Caco-2 (cell line): ENCODE measurements at regions not wholly inside any gene's neighbourhood (a gene's known extent, or its start where the extent isn't known, plus 50 kb on each side); places are given as distances from the start of the nearest gene placed in this dataset.

Experiments
- BruUV-seq: library from RNA; stranded (reverse); fragments of 400-500 nt; replicated peaks from 2 replicates; lab custom pipeline; 2021; lab: Mats Ljungman, UMichigan
- CTCF ChIA-PET: fragments of 300-600 bp; sonication (Branson Sonifier 250); formaldehyde crosslinking; loops from one replicate; lab custom pipeline; 2022; ENCODE audit warnings: antibody characterized with exemption; lab: Charles Lee
- POLR2A ChIA-PET: fragments of 300-600 bp; sonication (Branson Sonifier 250); formaldehyde crosslinking; loops from one replicate; lab custom pipeline; 2022; ENCODE audit warnings: antibody characterized with exemption; lab: Charles Lee
- DNase-seq, 2 experiments: peaks; one replicate each; pipeline versions ENCODE4 v3.0.0 to v3.0.0-alpha.2; 2020 to 2022
- H3K27me3 ChIP-seq: replicated peaks from 2 replicates; pipeline ENCODE4 v1.6.0; 2011; ENCODE audit warnings: low read length; ENCODE audit not compliant: control insufficient read depth, insufficient read depth
- H3K36me3 ChIP-seq: 2 replicates; pipeline ENCODE4 v1.5.1; 2011; ENCODE audit warnings: low read length; ENCODE audit not compliant: control insufficient read depth, insufficient read depth
- H3K4me1 ChIP-seq: fragments of 250-450 bp; sonication (Bioruptor Pico); 2 replicates; pipeline ENCODE4 v1.5.1; 2020; ENCODE audit warnings: mild to moderate bottlenecking
- H3K4me3 ChIP-seq: 2 replicates; pipeline ENCODE4 v1.5.1; 2011; ENCODE audit warnings: low read depth, mild to moderate bottlenecking, control low read depth, low read length
- H3K9me3 ChIP-seq: fragments of 250-450 bp; sonication (Bioruptor Pico); 2 replicates; pipeline ENCODE4 v1.5.1; 2020; ENCODE audit warnings: mild to moderate bottlenecking, moderate library complexity
- H3K27ac Mint-ChIP-seq: one replicate; pipeline ENCODE4 v1.8.0; 2022; ENCODE audit warnings: mixed read lengths; ENCODE audit not compliant: unreplicated experiment
- H3K27me3 Mint-ChIP-seq: one replicate; pipeline ENCODE4 v1.8.0; 2022; ENCODE audit warnings: mixed read lengths; ENCODE audit not compliant: insufficient read depth, unreplicated experiment
- H3K36me3 Mint-ChIP-seq: one replicate; pipeline ENCODE4 v1.8.0; 2022; ENCODE audit warnings: mild to moderate bottlenecking, mixed read lengths; ENCODE audit not compliant: insufficient read depth, unreplicated experiment
- H3K4me1 Mint-ChIP-seq: one replicate; pipeline ENCODE4 v1.8.0; 2022; ENCODE audit warnings: low read depth, mixed read lengths; ENCODE audit not compliant: unreplicated experiment
- H3K4me3 Mint-ChIP-seq: one replicate; pipeline ENCODE4 v1.8.0; 2022; ENCODE audit warnings: mild to moderate bottlenecking, moderate library complexity, mixed read lengths; ENCODE audit not compliant: unreplicated experiment
- H3K9me3 Mint-ChIP-seq: one replicate; pipeline ENCODE4 v1.8.0; 2022; ENCODE audit warnings: mixed read lengths; ENCODE audit not compliant: unreplicated experiment
- CTCF ChIP-seq, 2 experiments: fragments of 200-600 bp in 1 of 2; IDR thresholded peaks; 1 replicate in 1 of 2; 2 replicates in 1 of 2; pipeline versions ENCODE4 v1.5.1 to v1.8.0; 2011 to 2022; ENCODE audit warnings: antibody characterized with exemption in 1 of 2, control low read depth in 1 of 2, inconsistent platforms in 1 of 2, low read depth in 1 of 2, low read length in 1 of 2, mild to moderate bottlenecking in 1 of 2, moderate library complexity in 1 of 2; ENCODE audit not compliant: insufficient read depth in 1 of 2, severe bottlenecking in 1 of 2, unreplicated experiment in 1 of 2
- intact Hi-C: fragments of 100-400 bp; cut with micrococcal nuclease; formaldehyde crosslinking; loops from one replicate; pipeline ENCODE4 v1.10.0; 2022; ENCODE audit not compliant: unreplicated experiment

GRCh38 chr5:10162468-10162867 is 87.2 kb downstream of the ATPSCKMT start:
- ChIA-PET CTCF (interaction anchor here (1.1 kb wide), 1 partner anchor 71 kb away, joined by 5 read pairs; no protein-coding TSS in a partner anchor), POLR2A (no interaction called here)
- intact Hi-C loops: no loop called here
- Histone ChIP-seq H3K4me1 (peaks cover 17% of the 10 kb centered on the region), H3K27me3 (no peaks in the 10 kb centered on the region), H3K4me3 (no peak overlapping the region), H3K9me3 (no peaks in the 10 kb centered on the region), H3K36me3 (no peaks in the 10 kb centered on the region)
- Mint-ChIP-seq H3K36me3 (no peaks in the 10 kb centered on the region), H3K9me3 (peaks cover 21% of the 10 kb centered on the region), H3K4me3 (no peak overlapping the region), H3K27me3 (no peaks in the 10 kb centered on the region), H3K27ac (peak overlapping the region; percentile 4), H3K4me1 (peaks cover 9% of the 10 kb centered on the region)
- BruUV-seq: no TSS peak
- no peak for DNase-seq
- TF ChIP-seq CTCF (IDR thresholded peaks at IDR 0.05; ENCODE audit: insufficient read depth in 1 of 2, low read depth in 1 of 2, low read length in 1 of 2, severe bottlenecking in 1 of 2, unreplicated experiment in 1 of 2): no peak

- peak overlapping the region; percentile 4 for H3K27ac Mint-ChIP-seq
- peaks cover 21% of the 10 kb centered on the region for H3K9me3 Mint-ChIP-seq
- BruUV-seq: no TSS peak
Observed at GRCh38 chr5:10161778-10162177, 87.9 kb downstream of the ATPSCKMT start.

DNA sequence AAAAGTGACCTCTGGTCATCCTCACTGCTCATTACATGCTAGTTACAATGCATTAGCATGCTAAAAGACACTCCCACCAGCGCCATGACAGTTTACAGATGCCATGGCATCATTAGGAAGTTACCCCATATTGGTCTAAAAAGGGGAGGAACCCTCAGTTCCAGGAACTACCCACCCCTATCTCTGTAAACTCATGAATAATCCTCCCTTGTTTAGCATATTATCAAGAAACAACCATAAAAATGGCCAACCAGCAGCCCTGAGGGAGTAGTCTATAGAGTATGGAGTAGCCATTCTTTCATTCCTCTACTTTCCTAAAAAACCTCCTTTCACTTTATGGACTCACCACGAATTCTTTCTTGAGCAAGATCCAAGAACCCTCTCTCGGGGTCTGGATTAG is 89.4 kb downstream of the ATPSCKMT start:
- Histone ChIP-seq H3K4me1 (peaks cover 39% of the 10 kb centered on the region), H3K27me3 (no peaks in the 10 kb centered on the region), H3K4me3 (no peak overlapping the region), H3K9me3 (no peaks in the 10 kb centered on the region), H3K36me3 (no peaks in the 10 kb centered on the region)
- POLR2A ChIA-PET: no interaction called here
- H3K9me3 Mint-ChIP-seq: peaks cover 21% of the 10 kb centered on the region
- H3K27ac Mint-ChIP-seq: no peak overlapping the region
- H3K27me3 Mint-ChIP-seq: no peaks in the 10 kb centered on the region
- DNase-seq: no peak
- BruUV-seq: no TSS peak
- CTCF ChIA-PET: no interaction called here
- no peaks in the 10 kb centered on the region for H3K36me3 Mint-ChIP-seq
- peaks cover 30% of the 10 kb centered on the region for H3K4me1 Mint-ChIP-seq
- intact Hi-C loops: no loop called here
- H3K4me3 Mint-ChIP-seq: no peak overlapping the region
- no peak for TF ChIP-seq CTCF (IDR thresholded peaks at IDR 0.05; ENCODE audit: insufficient read depth in 1 of 2, low read depth in 1 of 2, low read length in 1 of 2, severe bottlenecking in 1 of 2, unreplicated experiment in 1 of 2)

More at GRCh38 chr5:10161778-10162177, 87.9 kb downstream of the ATPSCKMT start:
- CTCF ChIA-PET: interaction anchor here (0.6 kb wide), 1 partner anchor 42 kb away, joined by 3 read pairs; no protein-coding TSS in a partner anchor
- POLR2A ChIA-PET: no interaction called here
- Histone ChIP-seq H3K27me3 (no peaks in the 10 kb centered on the region), H3K36me3 (no peaks in the 10 kb centered on the region), H3K4me1 (peaks cover 24% of the 10 kb centered on the region), H3K4me3 (no peak overlapping the region), H3K9me3 (no peaks in the 10 kb centered on the region)
- intact Hi-C loops: no loop called here
- peaks cover 15% of the 10 kb centered on the region for H3K4me1 Mint-ChIP-seq
- H3K27me3 Mint-ChIP-seq: no peaks in the 10 kb centered on the region
- no peak overlapping the region for H3K4me3 Mint-ChIP-seq
- H3K36me3 Mint-ChIP-seq: no peaks in the 10 kb centered on the region
- no peak for TF ChIP-seq CTCF (IDR thresholded peaks at IDR 0.05; ENCODE audit: insufficient read depth in 1 of 2, low read depth in 1 of 2, low read length in 1 of 2, severe bottlenecking in 1 of 2, unreplicated experiment in 1 of 2)
- no peak for DNase-seq
